HG03175 (cell line): ENCODE measurements at regions not wholly inside any gene's neighbourhood (a gene's known extent, or its start where the extent isn't known, plus 50 kb on each side); places are given as distances from the start of the nearest gene placed in this dataset.
"Not testable (repeated sequence)": the region's sequence is repeated elsewhere in the genome, so short reads cannot be mapped to it uniquely, and the experiment has no call there.

Experiments used
- ATAC-seq: cut with Tn5 transposase; IDR thresholded peaks from one replicate; pipeline ENCODE4 v1.9.1; 2021; ENCODE audit warnings: mild to moderate bottlenecking, moderate library complexity; ENCODE audit not compliant: unreplicated experiment

DNA sequence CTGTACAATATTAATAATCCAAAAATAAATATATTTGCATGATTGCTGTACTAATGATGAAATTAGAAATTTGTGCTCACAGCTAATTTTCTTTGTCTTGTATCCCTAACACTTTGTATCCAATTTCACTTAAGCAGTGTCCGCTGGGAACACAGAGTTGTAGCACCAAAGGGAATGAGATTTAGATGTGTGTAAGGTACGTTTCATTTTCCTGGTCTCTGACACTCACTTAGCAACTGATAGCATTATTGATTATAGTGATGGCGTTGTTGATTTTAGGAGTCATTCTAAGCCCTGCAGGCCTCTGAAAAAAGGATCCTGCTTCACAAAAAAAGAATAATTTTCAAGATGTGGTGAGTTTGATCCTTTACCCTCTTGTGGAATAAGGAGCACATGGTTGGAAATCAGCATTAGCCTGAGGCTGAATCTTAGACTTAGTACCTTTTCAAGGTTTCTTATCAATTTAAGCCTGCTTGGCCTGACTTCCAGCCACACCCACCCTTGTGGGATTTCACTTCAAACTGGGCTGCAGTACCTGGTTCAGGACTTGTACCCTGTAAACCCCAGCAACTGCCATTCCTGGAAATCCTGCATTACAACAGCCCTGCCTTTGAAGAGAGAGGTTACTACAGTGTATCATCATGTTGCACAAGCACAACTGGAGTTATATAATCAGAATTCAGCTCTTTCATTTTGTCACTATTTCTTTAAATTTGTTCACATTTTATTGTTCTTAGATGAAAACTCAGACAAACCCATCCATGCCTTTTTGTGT lies 116.2 kb downstream of the RND3 start:
- ATAC-seq, result no peak

DNA sequence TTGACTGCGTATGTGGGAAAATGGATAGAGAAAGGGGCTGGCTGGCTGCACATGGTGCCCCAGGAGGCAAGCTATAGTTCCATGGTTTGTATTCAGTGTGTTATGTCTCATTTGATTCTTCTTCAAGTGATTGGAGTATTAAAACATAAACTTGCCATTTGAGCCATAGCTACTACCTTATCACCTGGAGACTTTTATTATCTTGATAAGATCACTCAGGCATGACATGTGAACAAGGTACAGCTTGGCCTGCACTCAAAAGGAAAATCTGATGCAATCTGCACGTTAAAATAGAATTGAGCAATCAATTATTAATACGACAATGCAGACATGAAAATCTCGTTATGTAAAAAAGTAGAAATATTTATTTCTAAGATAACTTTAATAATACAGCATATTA lies 116.9 kb downstream of the RND3 start:
- ATAC-seq, result no peak

DNA sequence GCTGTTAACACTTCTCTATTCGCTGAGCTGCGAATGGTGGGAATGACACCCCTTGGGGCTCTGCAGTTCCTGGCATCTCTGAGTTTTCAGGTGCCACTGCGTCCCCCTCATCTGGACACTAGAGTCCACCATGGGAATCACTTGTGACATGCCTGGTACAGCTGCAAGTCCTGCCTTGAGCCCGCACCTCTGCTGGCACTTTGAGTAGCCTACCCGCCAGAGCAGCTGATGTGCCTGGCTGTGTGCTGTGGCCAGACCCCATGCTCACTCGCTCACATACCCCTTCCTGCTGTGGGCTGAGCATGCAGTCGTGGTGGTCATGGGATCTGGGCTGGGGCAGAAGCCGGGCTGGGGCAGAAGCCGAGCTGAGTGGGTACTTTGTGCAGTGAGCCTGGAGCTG lies 117.6 kb downstream of the RND3 start:
- ATAC-seq, result no peak

DNA sequence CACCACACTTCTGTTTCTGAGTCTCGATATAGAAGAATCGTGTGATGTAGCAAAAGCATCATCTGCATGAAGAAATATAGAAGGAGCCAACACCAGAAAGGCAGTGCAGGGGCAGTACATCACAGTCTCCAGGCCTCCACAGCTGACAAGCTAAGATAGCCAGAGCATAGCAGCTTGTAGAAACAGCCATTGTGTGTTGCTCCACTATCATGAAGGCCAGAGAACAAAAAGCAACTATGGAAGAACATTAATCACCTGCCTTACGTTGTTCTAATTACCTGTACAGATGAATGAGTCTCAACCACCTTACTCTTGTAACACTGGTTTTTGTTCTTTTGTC lies 129.0 kb downstream of the RND3 start:
- no peak for ATAC-seq

DNA sequence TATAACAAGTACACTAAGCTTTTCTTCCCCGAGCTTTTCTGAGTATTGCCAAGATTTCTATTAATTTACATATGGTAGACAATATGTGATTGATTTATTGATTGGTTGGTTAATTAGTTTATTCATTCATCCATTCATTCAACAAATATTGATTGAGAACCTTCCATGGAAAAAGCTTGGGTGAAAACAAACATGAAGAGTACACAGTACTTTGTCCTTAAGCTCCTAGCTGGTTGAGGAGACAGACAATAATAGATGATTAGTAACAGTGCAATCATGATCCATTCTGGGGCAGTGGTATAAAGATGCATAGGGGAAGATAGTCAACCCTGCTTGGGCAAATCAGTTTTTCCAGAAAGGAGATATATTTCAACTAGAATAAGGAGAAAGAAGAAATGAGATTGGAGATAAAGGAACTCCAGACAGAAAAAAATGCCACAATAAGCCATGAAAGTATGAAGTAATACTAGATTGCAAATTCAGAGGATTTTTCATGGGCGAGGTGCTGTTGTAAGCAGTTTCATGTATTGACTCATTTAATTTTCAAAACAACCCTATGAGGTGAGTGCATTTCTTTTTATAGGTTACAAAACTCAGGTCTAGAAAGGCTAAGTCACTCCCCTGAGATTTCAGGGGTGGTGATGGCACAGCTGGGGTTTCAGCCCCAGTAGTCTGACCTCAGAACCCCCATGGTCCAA lies 129.5 kb downstream of the RND3 start:
- peak; percentile 83 for ATAC-seq

DNA sequence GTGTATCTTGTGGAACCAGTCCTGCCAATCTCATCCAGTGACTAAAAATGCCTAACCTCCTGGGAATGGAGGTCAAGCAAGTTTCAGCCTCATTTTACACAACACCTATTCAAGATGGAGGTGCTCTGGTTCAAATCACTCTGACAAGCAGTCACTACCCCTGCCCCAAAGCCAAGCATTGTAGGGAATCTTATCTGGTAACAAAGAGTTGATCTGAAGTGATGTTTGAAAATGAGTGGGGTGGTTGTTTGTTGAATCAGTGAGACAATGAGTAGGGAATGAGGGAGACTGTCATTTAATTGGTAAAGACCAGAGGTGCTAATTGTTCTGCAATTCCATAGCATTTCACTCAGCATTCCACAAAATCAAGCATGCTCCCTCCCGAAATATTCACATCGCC lies 132.0 kb downstream of the RND3 start:
- no peak for ATAC-seq

DNA sequence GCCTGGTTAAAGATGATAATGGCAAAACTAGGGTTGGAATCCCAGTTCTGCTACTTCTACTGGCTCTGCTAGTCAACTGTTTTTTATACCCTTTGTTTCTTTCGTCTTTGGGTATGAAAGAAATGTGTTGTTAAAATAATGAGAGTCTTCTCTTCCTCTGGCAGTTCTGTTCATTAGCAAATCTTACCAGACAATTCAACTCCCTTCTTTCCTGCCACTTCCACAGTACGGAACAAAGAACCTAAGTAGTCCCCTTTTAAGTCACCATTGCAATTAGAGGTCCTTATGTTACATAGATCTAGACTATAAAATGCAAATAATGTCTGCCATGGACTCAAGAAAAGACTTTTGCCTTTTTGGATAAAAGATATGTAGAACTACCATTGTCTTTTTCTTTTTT lies 134.1 kb downstream of the RND3 start:
- no peak for ATAC-seq

DNA sequence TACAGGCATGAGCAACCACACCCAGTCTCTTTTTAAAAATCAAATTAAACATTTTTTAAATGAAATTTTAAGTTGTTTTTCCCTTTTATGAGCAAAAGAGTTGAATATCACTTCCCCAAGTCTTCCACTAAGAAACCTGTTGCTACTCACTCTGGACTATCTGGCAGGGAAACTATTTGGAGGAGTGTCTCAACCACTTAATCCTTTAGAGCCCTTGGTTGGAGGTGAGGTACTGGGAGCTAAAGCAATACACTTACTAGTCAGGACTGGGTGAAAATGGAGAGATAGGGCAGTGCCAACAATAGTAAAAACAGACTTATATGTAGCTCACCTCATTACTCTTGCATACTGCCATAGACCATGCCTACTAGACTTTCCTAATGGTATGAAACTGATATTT lies 135.5 kb downstream of the RND3 start:
- no peak for ATAC-seq

DNA sequence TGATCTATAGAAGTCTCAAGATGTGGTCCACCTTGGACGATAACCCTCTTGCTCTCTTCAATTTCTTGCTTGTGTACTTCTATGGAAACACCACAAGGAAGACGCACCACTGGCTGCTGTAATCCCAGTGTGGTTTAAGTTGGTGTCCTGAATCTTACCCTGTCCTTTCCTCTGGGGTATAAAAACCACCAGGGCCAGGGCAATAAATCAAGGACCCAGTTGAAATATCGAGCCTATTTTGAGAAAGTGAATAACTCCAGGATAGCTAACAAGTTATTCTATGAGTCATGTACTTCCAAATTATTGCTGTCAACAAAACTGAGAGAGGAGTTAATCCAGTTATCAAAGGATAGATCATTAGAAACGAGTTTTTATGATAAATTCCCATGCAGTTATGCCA lies 137.0 kb downstream of the RND3 start:
- ATAC-seq, result no peak

DNA sequence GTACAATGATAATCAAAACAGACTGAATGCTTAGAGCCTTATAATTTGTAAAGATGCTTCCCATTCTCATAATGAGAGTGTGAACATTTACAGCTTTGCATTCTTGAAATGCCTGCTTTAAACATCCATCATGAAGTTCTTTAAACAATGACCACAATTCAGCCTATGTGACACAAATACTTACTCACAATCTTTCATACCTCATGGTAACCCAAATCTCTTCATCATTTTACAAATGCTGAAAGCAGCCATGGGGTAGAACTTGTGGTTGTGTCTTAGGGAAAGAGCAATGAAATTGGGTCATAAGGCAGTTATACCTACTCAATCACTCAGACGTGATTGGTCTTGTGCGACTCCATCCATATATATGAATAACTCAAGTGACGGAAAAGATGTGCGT lies 140.7 kb downstream of the RND3 start:
- no peak for ATAC-seq

DNA sequence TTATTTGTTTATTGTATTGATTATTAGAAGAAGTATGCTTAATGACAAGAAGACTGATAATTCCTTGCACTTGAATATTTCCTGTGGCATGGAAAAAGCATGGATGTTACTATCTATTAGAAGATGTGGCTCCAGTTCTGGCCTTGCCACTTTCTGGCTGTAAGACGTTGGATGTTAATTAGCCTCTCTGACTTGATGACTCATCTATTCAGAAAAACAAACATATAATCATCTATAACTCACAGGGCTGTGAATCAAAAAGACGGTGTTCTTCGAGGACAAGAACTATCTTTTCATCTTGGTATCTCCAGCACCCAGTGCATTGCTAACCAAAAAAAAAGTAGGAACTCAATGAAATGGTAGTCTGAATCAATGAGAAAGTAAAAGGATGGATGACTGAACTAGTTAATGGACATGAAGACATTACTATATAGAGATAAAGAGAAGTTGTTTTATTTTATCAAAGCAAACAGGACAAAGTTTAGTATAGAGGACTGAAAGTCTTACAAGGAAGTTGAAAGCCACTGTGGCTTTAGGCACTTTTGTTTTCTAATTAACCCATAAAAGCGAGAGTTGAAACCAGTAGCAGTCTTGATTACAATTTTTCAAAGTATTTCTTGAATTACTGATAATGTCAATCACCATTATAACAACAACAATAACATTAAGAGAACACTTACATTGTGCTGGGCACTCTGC lies 145.3 kb downstream of the RND3 start:
- ATAC-seq, result no peak

DNA sequence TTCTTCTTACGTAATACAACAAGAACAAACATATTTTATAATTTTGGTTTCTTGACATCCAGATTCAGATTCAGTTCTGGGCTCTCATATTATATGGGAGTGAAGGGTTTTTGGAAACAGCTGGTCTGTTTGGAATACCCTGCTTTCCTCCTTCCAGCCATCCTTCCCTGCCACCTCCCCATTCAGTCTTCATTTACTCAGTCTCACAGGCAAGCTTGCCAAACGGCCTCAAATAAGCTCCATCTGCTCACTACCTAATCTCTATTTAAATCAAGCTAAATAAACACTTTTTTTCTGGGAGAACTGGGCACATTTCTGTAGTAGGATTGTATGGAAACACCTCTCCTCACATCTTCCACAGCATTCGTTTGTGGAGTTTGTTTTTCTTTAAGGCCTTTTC lies 147.5 kb downstream of the RND3 start:
- ATAC-seq, result no peak

DNA sequence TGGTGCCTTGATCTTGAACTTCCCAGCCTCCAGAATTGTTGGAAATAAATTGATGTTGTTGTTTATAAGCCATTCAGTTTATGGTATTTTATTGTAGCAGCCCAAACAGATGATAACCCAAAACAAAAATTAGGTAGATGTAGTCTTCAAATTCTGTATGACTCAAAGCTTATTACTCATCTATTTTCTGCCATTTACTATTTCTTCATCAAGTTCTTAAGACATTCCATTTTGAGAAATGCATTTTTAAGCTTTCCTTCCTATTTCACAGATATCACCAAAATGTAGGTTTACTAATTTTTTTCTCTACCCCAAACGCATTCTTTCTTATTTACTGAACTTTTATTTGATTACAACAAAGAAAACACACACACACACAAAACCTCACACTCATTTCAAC lies 148.2 kb downstream of the RND3 start:
- no peak for ATAC-seq

DNA sequence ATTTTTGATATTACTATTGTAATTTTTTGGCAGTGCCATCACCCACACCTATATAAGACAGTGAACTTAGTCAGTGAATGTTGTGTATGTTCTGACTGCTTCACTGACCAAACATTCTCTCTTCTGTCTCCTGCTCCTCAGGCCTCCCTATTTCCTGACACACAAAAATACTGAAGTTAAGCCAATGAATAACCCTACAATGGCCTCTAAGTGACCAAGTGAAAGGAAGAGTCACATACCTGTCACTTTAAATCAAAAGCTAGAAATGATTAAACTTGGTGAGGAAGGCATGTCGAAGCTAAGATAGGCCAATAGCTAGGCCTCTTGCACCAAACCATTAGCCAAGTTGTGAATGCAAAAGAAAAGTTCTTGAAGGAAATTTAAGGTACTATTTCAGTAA lies 151.9 kb downstream of the RND3 start:
- no peak for ATAC-seq

DNA sequence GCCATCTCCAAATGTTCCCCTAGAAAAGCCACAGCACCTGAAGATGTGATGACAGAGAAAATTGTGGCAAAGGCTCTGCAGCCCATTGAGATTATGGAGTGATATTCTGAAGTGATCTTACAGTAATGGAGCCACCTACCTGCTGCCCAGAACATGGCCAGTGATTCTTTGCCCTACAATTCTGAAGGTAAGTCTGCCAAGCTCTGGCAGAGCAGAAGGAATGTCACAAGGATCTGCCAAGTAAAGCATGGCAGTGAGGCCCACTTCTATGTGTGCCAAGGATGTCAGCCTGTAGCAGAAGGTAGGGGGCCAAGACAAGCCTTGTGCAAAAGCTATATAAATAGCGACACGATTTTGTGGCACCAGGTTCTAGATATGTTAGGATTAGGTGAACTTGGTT lies 155.1 kb downstream of the RND3 start:
- no peak for ATAC-seq

DNA sequence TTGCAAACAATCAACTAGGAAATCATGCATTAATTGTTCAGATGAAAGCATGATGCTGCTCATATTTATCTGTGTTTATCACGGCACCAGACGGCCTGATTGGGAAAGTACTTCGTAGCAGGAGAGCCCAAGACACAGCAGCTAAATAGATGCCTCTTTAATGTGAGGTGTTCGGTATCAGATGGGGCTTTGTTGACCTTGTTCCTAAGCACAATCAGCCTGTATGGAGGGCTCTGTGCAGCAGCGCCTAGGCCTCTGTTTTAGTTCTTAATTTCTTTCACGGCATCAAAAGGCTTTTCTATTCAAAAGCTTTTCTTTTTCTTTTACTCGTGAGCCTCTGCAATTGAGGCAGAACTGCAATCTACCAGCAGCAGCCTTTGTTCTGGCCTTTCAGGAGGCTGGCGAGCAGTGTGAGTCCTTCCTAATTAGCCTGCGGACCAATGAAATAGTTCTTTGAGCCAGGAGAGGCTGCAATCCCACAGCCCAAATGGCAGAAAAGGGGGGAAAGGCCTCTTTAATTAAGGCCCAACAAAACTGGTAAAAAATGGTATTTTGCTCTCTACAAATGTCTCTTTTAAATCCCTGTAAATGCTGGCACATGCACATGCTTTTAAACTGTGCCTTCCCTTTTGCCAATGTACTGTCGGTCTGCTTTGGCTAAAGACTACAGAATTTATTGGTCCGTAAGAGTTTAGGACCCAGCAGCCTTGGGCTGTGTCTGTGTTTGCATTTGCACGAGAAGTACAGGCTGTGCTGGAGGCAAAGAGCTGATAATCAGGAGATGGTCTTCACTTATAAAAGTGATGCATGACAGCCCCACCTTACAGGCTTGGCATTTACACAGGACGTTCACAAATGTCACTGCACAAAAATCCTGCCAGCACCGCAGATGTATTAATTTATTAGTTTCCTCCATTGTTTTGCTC lies 159.6 kb downstream of the RND3 start:
- ATAC-seq, result no peak

DNA sequence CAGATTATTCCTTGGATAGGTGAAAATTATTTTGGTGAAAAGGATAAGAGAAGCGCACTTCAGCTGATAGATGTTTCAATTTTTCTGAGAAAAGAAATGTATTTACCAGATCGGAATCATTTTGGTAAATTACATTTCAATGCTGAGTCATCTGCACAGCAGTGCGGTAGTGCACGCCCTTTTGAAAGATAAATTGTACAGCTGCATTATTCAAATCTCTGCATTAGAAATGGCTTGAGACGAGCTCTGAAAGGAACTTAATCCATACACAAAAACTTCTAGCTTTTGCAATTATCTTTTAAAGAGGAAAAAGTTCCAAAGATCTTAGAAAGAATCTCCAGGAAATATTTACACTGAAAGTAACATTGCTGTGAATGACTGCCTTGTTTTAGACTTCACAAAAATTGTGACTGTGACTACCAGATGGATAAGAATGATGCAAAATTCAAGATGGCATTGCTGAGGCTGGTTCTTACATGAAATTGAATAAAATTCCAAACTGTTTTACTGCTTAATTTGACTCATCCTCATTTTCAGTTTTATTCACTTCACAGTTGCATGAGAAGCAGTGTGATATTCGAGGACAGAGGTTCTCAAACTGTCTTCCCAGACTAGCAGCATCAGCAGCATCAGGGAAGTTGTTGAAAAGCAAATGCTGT lies 161.7 kb downstream of the RND3 start:
- ATAC-seq, result no peak

DNA sequence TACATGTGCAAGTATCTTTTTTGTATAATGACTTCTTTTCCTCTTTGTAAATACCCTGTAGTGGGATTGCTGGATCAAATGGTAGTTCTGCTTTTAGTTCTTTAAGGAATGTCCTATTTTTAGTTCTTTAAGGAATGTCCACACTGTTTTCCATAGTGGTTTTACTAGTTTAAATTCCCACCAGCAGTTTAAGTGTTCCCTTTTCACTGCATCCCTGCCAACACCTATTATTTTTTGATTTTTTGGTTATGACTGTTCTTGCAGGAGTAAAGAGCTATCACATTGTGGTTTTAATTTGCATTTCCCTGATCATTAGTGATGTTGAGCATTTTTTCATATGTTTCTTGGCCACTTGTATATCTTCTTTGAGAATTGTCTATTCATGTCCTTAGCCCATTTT lies 164.4 kb downstream of the RND3 start:
- not testable (repeated sequence) for ATAC-seq

DNA sequence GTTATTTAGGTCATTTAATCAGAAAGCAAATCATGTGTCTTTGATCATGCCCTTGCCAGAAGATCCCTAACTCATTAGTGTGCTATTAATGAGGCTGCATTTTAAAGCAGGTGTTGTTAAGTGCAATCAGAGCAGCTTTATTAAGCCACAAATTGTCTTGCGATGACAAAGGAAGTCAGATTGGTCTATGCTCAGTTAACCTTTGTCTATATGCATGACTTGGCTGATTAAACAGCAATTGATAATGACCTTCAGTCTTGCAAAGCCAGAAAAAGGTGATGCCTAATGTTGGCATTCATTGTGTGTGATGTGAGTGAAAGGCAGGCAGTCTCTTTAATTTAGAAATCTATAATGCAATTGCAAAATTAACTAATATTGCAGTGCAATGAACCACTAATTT lies 166.9 kb downstream of the RND3 start:
- no peak for ATAC-seq

DNA sequence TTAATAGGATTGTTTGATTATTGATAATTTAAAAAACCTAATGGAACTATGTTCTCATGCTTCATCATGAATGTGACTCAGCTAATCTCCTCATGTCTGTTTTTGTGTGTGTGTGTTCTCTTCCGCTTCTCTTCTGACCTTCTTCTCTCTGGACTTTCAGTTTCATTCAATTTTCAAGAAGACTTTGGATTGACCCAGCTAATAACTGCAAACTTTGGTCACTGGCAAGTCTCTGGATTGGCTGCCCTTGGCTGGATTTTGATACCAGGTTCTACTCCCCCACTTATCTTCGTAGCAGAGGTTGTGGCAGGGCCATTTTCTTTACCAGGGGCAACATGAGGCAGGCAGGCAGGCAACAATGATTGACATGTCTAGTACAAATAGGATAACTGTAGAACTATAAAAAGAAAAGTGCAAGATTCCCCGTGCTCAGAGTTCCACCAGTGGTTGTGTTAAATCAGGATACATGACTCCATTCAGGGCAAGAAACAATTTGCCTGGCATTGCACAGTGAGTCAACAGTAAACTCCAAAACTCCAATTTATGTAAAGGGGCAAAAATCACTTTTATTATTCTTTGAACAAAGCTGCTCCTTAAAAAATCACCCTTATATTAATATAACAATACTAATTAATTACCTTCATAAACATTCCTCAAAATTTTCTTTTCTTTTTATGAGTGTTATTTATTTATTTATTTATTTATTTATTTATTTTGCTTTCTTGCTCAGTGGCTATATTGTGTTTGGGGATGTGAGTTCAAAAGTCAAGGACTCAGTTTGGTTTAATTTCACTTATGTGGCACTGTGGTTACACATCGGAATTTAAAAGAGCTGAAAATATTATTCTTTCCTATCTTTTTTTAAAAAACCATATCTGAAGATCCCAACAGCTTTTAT lies 167.6 kb downstream of the RND3 start:
- ATAC-seq, result no peak
